Mesenchymal stem cell (in vitro differentiated cells and primary cell): ENCODE measurements at regions not wholly inside any gene's neighbourhood (a gene's known extent, or its start where the extent isn't known, plus 50 kb on each side); places are given as distances from the start of the nearest gene placed in this dataset.

Experiments
- DNase-seq: peaks from one replicate; pipeline ENCODE4 v3.0.0-alpha.2; 2013
- H2AFZ ChIP-seq: one replicate; pipeline ENCODE4 v1.6.1; 2013; ENCODE audit warnings: low read depth, mild to moderate bottlenecking, control low read depth, inconsistent platforms, low read length, moderate library complexity
- H2AK5ac ChIP-seq: 2 replicates; pipeline ENCODE4 v1.6.1; 2013; ENCODE audit warnings: low read length, moderate library complexity, mild to moderate bottlenecking, inconsistent platforms; ENCODE audit not compliant: severe bottlenecking
- H2BK120ac ChIP-seq: one replicate; pipeline ENCODE4 v1.6.1; 2013; ENCODE audit warnings: low read depth, mild to moderate bottlenecking, inconsistent platforms, low read length, moderate library complexity
- H2BK12ac ChIP-seq, 2 experiments: one replicate each; pipeline ENCODE4 v1.6.1; 2013; ENCODE audit warnings: inconsistent platforms in 2 of 2, low read length in 2 of 2, mild to moderate bottlenecking in 2 of 2, moderate library complexity in 2 of 2, control low read depth in 1 of 2
- H2BK15ac ChIP-seq: one replicate; pipeline ENCODE4 v1.6.1; 2013; ENCODE audit warnings: mild to moderate bottlenecking, low read depth, inconsistent platforms; ENCODE audit not compliant: poor library complexity, severe bottlenecking
- H2BK5ac ChIP-seq: 2 replicates; pipeline ENCODE4 v1.6.1; 2013; ENCODE audit warnings: low read depth, mild to moderate bottlenecking, low read length, control low read depth, inconsistent platforms; ENCODE audit not compliant: poor library complexity, severe bottlenecking
- H3K14ac ChIP-seq, 2 experiments: one replicate each; pipeline ENCODE4 v1.6.1; 2013; ENCODE audit warnings: inconsistent platforms in 2 of 2, low read length in 2 of 2, control low read depth in 1 of 2, mild to moderate bottlenecking in 1 of 2, moderate library complexity in 1 of 2
- H3K18ac ChIP-seq, 2 experiments: one replicate each; pipeline ENCODE4 v1.6.1; 2013; ENCODE audit warnings: inconsistent platforms in 2 of 2, low read length in 2 of 2, control low read depth in 1 of 2, low read depth in 1 of 2, mild to moderate bottlenecking in 1 of 2
- H3K23ac ChIP-seq, 2 experiments: one replicate each; pipeline ENCODE4 v1.6.1; 2013; ENCODE audit warnings: inconsistent platforms in 2 of 2, low read length in 2 of 2, mild to moderate bottlenecking in 2 of 2, moderate library complexity in 2 of 2, control low read depth in 1 of 2
- H3K27ac ChIP-seq: 2 replicates; pipeline ENCODE4 v1.5.1; 2013; ENCODE audit warnings: mild to moderate bottlenecking, moderate library complexity, low read length, control low read depth, inconsistent platforms; ENCODE audit not compliant: poor library complexity, severe bottlenecking
- H3K27me3 ChIP-seq, 2 experiments: 2 replicates each; pipeline versions ENCODE4 v1.6.1 to v1.7.0; 2013; ENCODE audit warnings: low read length in 2 of 2, mild to moderate bottlenecking in 2 of 2, moderate library complexity in 2 of 2, control low read depth in 1 of 2, inconsistent platforms in 1 of 2; ENCODE audit not compliant: control insufficient read depth in 1 of 2, insufficient read depth in 1 of 2
- H3K36me3 ChIP-seq, 2 experiments: 2 replicates each; pipeline versions ENCODE4 v1.6.1 to v1.7.0; 2013; ENCODE audit warnings: low read length in 2 of 2, control low read depth in 1 of 2, inconsistent platforms in 1 of 2, low read depth in 1 of 2, mild to moderate bottlenecking in 1 of 2; ENCODE audit not compliant: insufficient read depth in 2 of 2, control insufficient read depth in 1 of 2
- H3K4ac ChIP-seq, 2 experiments: one replicate each; pipeline ENCODE4 v1.6.1; 2013; ENCODE audit warnings: inconsistent platforms in 2 of 2, low read length in 2 of 2, mild to moderate bottlenecking in 2 of 2, moderate library complexity in 2 of 2, control low read depth in 1 of 2, low read depth in 1 of 2
- H3K4me1 ChIP-seq: 2 replicates; pipeline ENCODE4 v1.6.1; 2013; ENCODE audit warnings: low read depth, low read length, control low read depth; ENCODE audit not compliant: control insufficient read depth, insufficient read depth
- H3K4me2 ChIP-seq: 2 replicates; pipeline ENCODE4 v1.6.1; 2013; ENCODE audit warnings: low read length, mild to moderate bottlenecking, inconsistent platforms; ENCODE audit not compliant: poor library complexity, severe bottlenecking
- H3K4me3 ChIP-seq, 2 experiments: 2 replicates each; pipeline versions ENCODE4 v1.5.1 to v1.7.0; 2013; ENCODE audit warnings: low read length in 2 of 2, mild to moderate bottlenecking in 2 of 2, control low read depth in 1 of 2, low read depth in 1 of 2; ENCODE audit not compliant: insufficient read depth in 1 of 2
- H3K79me1 ChIP-seq: replicated peaks from 2 replicates; pipeline ENCODE4 v1.6.1; 2013; ENCODE audit warnings: mild to moderate bottlenecking, control low read depth, low read length, inconsistent platforms; ENCODE audit not compliant: poor library complexity, severe bottlenecking
- H3K9ac ChIP-seq: 2 replicates; pipeline ENCODE4 v1.7.0; 2013; ENCODE audit warnings: mild to moderate bottlenecking, low read length, moderate library complexity
- H3K9me3 ChIP-seq: 2 replicates; pipeline ENCODE4 v1.7.0; 2013; ENCODE audit warnings: mild to moderate bottlenecking, low read length; ENCODE audit not compliant: control insufficient read depth
- H4K8ac ChIP-seq: one replicate; pipeline ENCODE4 v1.6.1; 2013; ENCODE audit warnings: inconsistent platforms, mild to moderate bottlenecking, low read length, moderate library complexity
- H4K91ac ChIP-seq: one replicate; pipeline ENCODE4 v1.6.1; 2013; ENCODE audit warnings: mild to moderate bottlenecking, low read length, inconsistent platforms
- WGBS: methylation state at CpG from one replicate; pipeline ENCODE4 v1.1.7; 2013; ENCODE audit warnings: mixed read lengths; 5-methylcytosine and 5-hydroxymethylcytosine counted together

- no peak overlapping the region for H3K4ac ChIP-seq
- H4K91ac ChIP-seq: no peak overlapping the region
- H3K9me3 ChIP-seq: no peaks in the 10 kb centered on the region
- H3K14ac ChIP-seq: no peak overlapping the region
- H2BK5ac ChIP-seq: no peak overlapping the region
- no peaks in the 10 kb centered on the region for H3K79me1 ChIP-seq
- H2BK120ac ChIP-seq: no peak overlapping the region
- H2AFZ ChIP-seq: no peak overlapping the region
- H2BK12ac ChIP-seq: no peak overlapping the region
- no peak overlapping the region for H3K9ac ChIP-seq
- WGBS: 88% methylated on average over 6 of the region's 6 CpGs
- H3K4me3 ChIP-seq: no peak overlapping the region
- no peak for DNase-seq
- no peak overlapping the region for H3K18ac ChIP-seq
- H3K36me3 ChIP-seq: no peaks in the 10 kb centered on the region
- H3K27ac ChIP-seq: no peak overlapping the region
- no peak overlapping the region for H4K8ac ChIP-seq
- H2AK5ac ChIP-seq: no peak overlapping the region
- H3K4me1 ChIP-seq: no peaks in the 10 kb centered on the region
- no peak overlapping the region for H3K4me2 ChIP-seq
- no peak overlapping the region for H2BK15ac ChIP-seq
- H3K23ac ChIP-seq: no peak overlapping the region
- H3K27me3 ChIP-seq: no peaks in the 10 kb centered on the region
These were observed 753.4 kb upstream of the FAM241A start for GRCh38 chr4:111391829-111392228.

GRCh38 chr4:111393781-111394180 lies 751.5 kb upstream of the FAM241A start:
- no peak overlapping the region for H2AFZ ChIP-seq
- no peak overlapping the region for H2AK5ac ChIP-seq
- H3K23ac ChIP-seq: no peak overlapping the region
- no peak overlapping the region for H3K18ac ChIP-seq
- H3K79me1 ChIP-seq: no peaks in the 10 kb centered on the region
- H3K9ac ChIP-seq: no peak overlapping the region
- DNase-seq: no peak
- H2BK5ac ChIP-seq: no peak overlapping the region
- no peaks in the 10 kb centered on the region for H3K4me1 ChIP-seq
- no peaks in the 10 kb centered on the region for H3K27me3 ChIP-seq
- no peaks in the 10 kb centered on the region for H3K36me3 ChIP-seq
- no peak overlapping the region for H3K4me2 ChIP-seq
- H3K9me3 ChIP-seq: no peaks in the 10 kb centered on the region
- no peak overlapping the region for H2BK120ac ChIP-seq
- no peak overlapping the region for H3K4ac ChIP-seq
- WGBS: no CpG with 5 or more reads among the region's 1 CpG
- no peak overlapping the region for H3K4me3 ChIP-seq
- H2BK15ac ChIP-seq: no peak overlapping the region
- no peak overlapping the region for H4K8ac ChIP-seq
- no peak overlapping the region for H2BK12ac ChIP-seq
- H4K91ac ChIP-seq: no peak overlapping the region
- H3K27ac ChIP-seq: no peak overlapping the region
- H3K14ac ChIP-seq: no peak overlapping the region

- H2BK12ac ChIP-seq: no peak overlapping the region
- H3K4me1 ChIP-seq: no peaks in the 10 kb centered on the region
- no peak overlapping the region for H3K9ac ChIP-seq
- no peak overlapping the region for H2BK120ac ChIP-seq
- no peak overlapping the region for H3K4me3 ChIP-seq
- no peak overlapping the region for H3K4me2 ChIP-seq
- no peak overlapping the region for H2AK5ac ChIP-seq
- DNase-seq: no peak
- H3K18ac ChIP-seq: no peak overlapping the region
- H2BK5ac ChIP-seq: no peak overlapping the region
- H2AFZ ChIP-seq: no peak overlapping the region
- H3K4ac ChIP-seq: no peak overlapping the region
- no peak overlapping the region for H3K27ac ChIP-seq
- no peak overlapping the region for H4K91ac ChIP-seq
- no peaks in the 10 kb centered on the region for H3K27me3 ChIP-seq
- H3K9me3 ChIP-seq: no peaks in the 10 kb centered on the region
- H4K8ac ChIP-seq: no peak overlapping the region
- no peak overlapping the region for H3K23ac ChIP-seq
- no peak overlapping the region for H3K14ac ChIP-seq
- H3K36me3 ChIP-seq: no peaks in the 10 kb centered on the region
- 78% methylated on average over 4 of the region's 5 CpGs for WGBS
- no peak overlapping the region for H2BK15ac ChIP-seq
- no peaks in the 10 kb centered on the region for H3K79me1 ChIP-seq
These were observed 746.3 kb upstream of the FAM241A start for GRCh38 chr4:111398906-111399330.

- Histone ChIP-seq H3K4me1 (no peaks in the 10 kb centered on the region), H3K14ac (no peak overlapping the region), H3K27me3 (no peaks in the 10 kb centered on the region), H4K91ac (no peak overlapping the region), H2AFZ (no peak overlapping the region), H3K4ac (no peak overlapping the region), H3K23ac (no peak overlapping the region), H3K79me1 (no peaks in the 10 kb centered on the region), H3K27ac (no peak overlapping the region), H2BK5ac (no peak overlapping the region), H3K9me3 (no peaks in the 10 kb centered on the region), H4K8ac (no peak overlapping the region), H3K18ac (no peak overlapping the region), H2BK15ac (no peak overlapping the region), H2AK5ac (no peak overlapping the region), H2BK12ac (no peak overlapping the region), H3K36me3 (no peaks in the 10 kb centered on the region), H2BK120ac (no peak overlapping the region), H3K4me2 (no peak overlapping the region), H3K4me3 (no peak overlapping the region), H3K9ac (no peak overlapping the region)
- WGBS: 96% methylated on average over 3 of the region's 3 CpGs
- no peak for DNase-seq
These were observed 745.6 kb upstream of the FAM241A start for GRCh38 chr4:111399623-111400022.
